Liver (tissue), 8 donors: ENCODE measurements at regions not wholly inside any gene's neighbourhood (a gene's known extent, or its start where the extent isn't known, plus 50 kb on each side); places are given as distances from the start of the nearest gene placed in this dataset.

Experiments used
- DNase-seq: peaks from one replicate; pipeline ENCODE4 v3.0.0-alpha.2; 2017; ENCODE audit warnings: low spot score
- H3K27ac ChIP-seq, 2 donors: one replicate each; pipeline ENCODE4 v1.7.0; 2013; ENCODE audit warnings: inconsistent platforms in 2 of 2, low read length in 2 of 2, control low read depth in 1 of 2, low read depth in 1 of 2, mild to moderate bottlenecking in 1 of 2
- H3K27me3 ChIP-seq, 4 donors: one replicate each; pipeline versions ENCODE4 v1.6.1 to v1.7.0; 2013; ENCODE audit warnings: low read length in 3 of 4, inconsistent platforms in 1 of 4, mild to moderate bottlenecking in 1 of 4, moderate library complexity in 1 of 4; ENCODE audit not compliant: control insufficient read depth in 4 of 4, insufficient read depth in 4 of 4
- H3K36me3 ChIP-seq, 4 donors: one replicate each; pipeline versions ENCODE4 v1.6.1 to v1.7.0; 2013; ENCODE audit warnings: low read length in 3 of 4, mild to moderate bottlenecking in 3 of 4, low read depth in 1 of 4, moderate library complexity in 1 of 4; ENCODE audit not compliant: control insufficient read depth in 4 of 4, insufficient read depth in 3 of 4
- H3K4me1 ChIP-seq, 4 donors: one replicate each; pipeline versions ENCODE4 v1.6.1 to v1.7.0; 2013; ENCODE audit warnings: low read length in 3 of 4, mild to moderate bottlenecking in 3 of 4, moderate library complexity in 1 of 4; ENCODE audit not compliant: control insufficient read depth in 4 of 4, insufficient read depth in 4 of 4
- H3K4me3 ChIP-seq, 3 donors: one replicate each; pipeline versions ENCODE4 v1.6.1 to v1.7.0; 2013; ENCODE audit warnings: low read length in 3 of 3, control low read depth in 1 of 3, low read depth in 1 of 3, mild to moderate bottlenecking in 1 of 3
- H3K9ac ChIP-seq, 2 donors: one replicate each; pipeline ENCODE4 v1.7.0; 2013; ENCODE audit warnings: low read length in 2 of 2, mild to moderate bottlenecking in 2 of 2, moderate library complexity in 2 of 2, control low read depth in 1 of 2, low read depth in 1 of 2
- H3K9me3 ChIP-seq, 4 donors: one replicate each; pipeline versions ENCODE4 v1.6.1 to v1.7.0; 2013; ENCODE audit warnings: low read length in 3 of 4; ENCODE audit not compliant: control insufficient read depth in 4 of 4
- EGR1 ChIP-seq, 2 donors: IDR thresholded peaks; 2 replicates each; pipeline ENCODE4 v1.6.1; 2016 to 2018; ENCODE audit warnings: antibody characterized with exemption in 2 of 2, low read depth in 2 of 2
- FOXA1 ChIP-seq: IDR thresholded peaks from 2 replicates; pipeline ENCODE4 v1.6.1; 2016; ENCODE audit warnings: antibody characterized with exemption
- FOXA2 ChIP-seq: IDR thresholded peaks from 2 replicates; pipeline ENCODE4 v1.6.1; 2016; ENCODE audit warnings: antibody characterized with exemption
- GABPA ChIP-seq, 2 donors: IDR thresholded peaks in 1 of 2; conservative IDR thresholded peaks in 1 of 2; 2 replicates each; pipeline ENCODE4 v1.6.1; 2016; ENCODE audit warnings: antibody characterized with exemption in 2 of 2, mild to moderate bottlenecking in 1 of 2, moderate library complexity in 1 of 2
- HNF4A ChIP-seq, 2 donors: conservative IDR thresholded peaks; 2 replicates each; pipeline ENCODE4 v1.6.1; 2016; ENCODE audit warnings: antibody characterized with exemption in 2 of 2, mild to moderate bottlenecking in 2 of 2
- JUND ChIP-seq, 2 donors: IDR thresholded peaks; 2 replicates each; pipeline ENCODE4 v1.6.1; 2016; ENCODE audit warnings: antibody characterized with exemption in 2 of 2
- NR2F2 ChIP-seq: IDR thresholded peaks from 2 replicates; pipeline ENCODE4 v1.6.1; 2016; ENCODE audit warnings: antibody characterized with exemption
- RAD21 ChIP-seq, 2 donors: IDR thresholded peaks; 2 replicates each; pipeline ENCODE4 v1.6.1; 2016; ENCODE audit warnings: antibody characterized with exemption in 2 of 2, mild to moderate bottlenecking in 2 of 2
- RXRA ChIP-seq, 2 donors: IDR thresholded peaks; 2 replicates each; pipeline ENCODE4 v1.6.1; 2017 to 2018; ENCODE audit warnings: antibody characterized with exemption in 2 of 2, mild to moderate bottlenecking in 1 of 2
- SP1 ChIP-seq: IDR thresholded peaks from 2 replicates; pipeline ENCODE4 v1.6.1; 2018; ENCODE audit warnings: antibody characterized with exemption, mild to moderate bottlenecking
- TAF1 ChIP-seq: conservative IDR thresholded peaks from 2 replicates; pipeline ENCODE4 v1.6.1; 2016; ENCODE audit warnings: antibody characterized with exemption, mild to moderate bottlenecking
- YY1 ChIP-seq: IDR thresholded peaks from 2 replicates; pipeline ENCODE4 v1.6.1; 2016; ENCODE audit warnings: antibody characterized with exemption, mild to moderate bottlenecking
- WGBS: extraction: QIAGEN DNeasy Blood & Tissue Kit; methylation state at CpG from one replicate; pipeline ENCODE4 v1.1.7; 2013; 5-methylcytosine and 5-hydroxymethylcytosine counted together
- TF ChIP-seq, protein P1 (sequence below): IDR thresholded peaks from 2 replicates; pipeline ENCODE4 v1.6.1; 2016; ENCODE audit warnings: antibody characterized with exemption
- TF ChIP-seq, protein P2 (sequence below): IDR thresholded peaks from 2 replicates; pipeline ENCODE4 v1.6.1; 2016; ENCODE audit warnings: antibody characterized with exemption
- TF ChIP-seq, protein P3 (sequence below): IDR thresholded peaks from 2 replicates; pipeline ENCODE4 v1.6.1; 2016; ENCODE audit warnings: antibody characterized with exemption
- TF ChIP-seq, protein P4 (sequence below): fragments of 150-350 bp; IDR thresholded peaks from 2 replicates; pipeline ENCODE4 v1.5.1; 2017; ENCODE audit warnings: improper control_type of control experiment, low read depth, low read length; ENCODE audit not compliant: missing input control
- donor health status: healthy.
- donor health status: healthy.
- donor health status: healthy.
- donor health status: healthy.
- donor health status: healthy.

DNA sequence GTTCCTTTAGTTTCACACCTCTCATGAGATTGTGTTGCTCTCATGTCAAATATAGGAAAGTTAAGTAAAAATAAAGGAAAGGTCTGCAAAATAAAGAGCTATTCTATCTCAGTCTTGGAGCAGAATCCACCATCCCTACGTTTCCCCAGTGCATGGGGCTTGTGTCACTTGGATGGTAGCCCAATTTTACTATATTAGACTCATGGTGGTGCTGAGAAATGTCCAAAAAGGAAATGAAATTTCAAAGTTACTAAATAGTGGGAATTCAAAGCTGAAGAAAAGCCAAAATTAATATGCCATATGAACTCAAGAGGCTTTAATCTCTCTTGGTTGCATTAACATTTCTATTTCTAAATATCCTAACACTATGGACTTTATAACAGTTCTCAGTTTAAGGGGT, 1283.3 kb upstream of the GJE1 start (continued):
- TF ChIP-seq, protein P1, sequence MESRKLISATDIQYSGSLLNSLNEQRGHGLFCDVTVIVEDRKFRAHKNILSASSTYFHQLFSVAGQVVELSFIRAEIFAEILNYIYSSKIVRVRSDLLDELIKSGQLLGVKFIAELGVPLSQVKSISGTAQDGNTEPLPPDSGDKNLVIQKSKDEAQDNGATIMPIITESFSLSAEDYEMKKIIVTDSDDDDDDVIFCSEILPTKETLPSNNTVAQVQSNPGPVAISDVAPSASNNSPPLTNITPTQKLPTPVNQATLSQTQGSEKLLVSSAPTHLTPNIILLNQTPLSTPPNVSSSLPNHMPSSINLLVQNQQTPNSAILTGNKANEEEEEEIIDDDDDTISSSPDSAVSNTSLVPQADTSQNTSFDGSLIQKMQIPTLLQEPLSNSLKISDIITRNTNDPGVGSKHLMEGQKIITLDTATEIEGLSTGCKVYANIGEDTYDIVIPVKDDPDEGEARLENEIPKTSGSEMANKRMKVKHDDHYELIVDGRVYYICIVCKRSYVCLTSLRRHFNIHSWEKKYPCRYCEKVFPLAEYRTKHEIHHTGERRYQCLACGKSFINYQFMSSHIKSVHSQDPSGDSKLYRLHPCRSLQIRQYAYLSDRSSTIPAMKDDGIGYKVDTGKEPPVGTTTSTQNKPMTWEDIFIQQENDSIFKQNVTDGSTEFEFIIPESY, result no peak

DNA sequence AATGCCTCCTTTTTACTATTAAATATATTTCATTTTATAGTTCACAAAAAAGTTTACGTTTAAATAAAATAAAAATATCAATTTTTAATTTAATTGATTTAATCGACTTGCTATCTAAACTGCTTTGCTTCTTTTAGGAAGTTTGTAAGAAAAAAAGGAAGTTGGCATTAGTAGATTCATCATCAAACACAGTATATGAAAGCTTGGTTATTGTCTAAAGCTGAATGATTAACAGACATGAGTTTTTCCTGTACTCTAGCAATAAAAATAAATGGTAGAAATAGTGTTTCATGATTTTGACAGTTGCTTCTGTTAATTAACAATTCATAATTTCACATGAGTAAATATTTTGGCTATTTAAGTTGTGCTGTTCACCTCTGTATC, 1285.5 kb upstream of the GJE1 start:
- no peak for DNase-seq
- Histone ChIP-seq H3K4me1 (no peaks in the 10 kb centered on the region), H3K27me3 (no peaks in the 10 kb centered on the region), H3K4me3 (no peak overlapping the region), H3K36me3 (no peaks in the 10 kb centered on the region), H3K27ac (no peak overlapping the region), H3K9me3 (no peaks in the 10 kb centered on the region), H3K9ac (no peak overlapping the region)
- WGBS, result 56% methylated on average over 2 of the region's 2 CpGs
- no peak for TF ChIP-seq FOXA2
- TF ChIP-seq, protein P2, sequence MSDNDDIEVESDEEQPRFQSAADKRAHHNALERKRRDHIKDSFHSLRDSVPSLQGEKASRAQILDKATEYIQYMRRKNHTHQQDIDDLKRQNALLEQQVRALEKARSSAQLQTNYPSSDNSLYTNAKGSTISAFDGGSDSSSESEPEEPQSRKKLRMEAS, result no peak
- TF ChIP-seq GABPA (IDR thresholded peaks at IDR 0.05 in 1 of 2, conservative IDR thresholded peaks at IDR 0.05 in 1 of 2), result no peak
- TF ChIP-seq, protein P3, sequence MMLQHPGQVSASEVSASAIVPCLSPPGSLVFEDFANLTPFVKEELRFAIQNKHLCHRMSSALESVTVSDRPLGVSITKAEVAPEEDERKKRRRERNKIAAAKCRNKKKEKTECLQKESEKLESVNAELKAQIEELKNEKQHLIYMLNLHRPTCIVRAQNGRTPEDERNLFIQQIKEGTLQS, result no peak
- no peak for TF ChIP-seq JUND (IDR thresholded peaks at IDR 0.05)
- no peak for TF ChIP-seq YY1
- TF ChIP-seq RXRA (IDR thresholded peaks at IDR 0.05), result no peak
- no peak for TF ChIP-seq TAF1
- TF ChIP-seq HNF4A (conservative IDR thresholded peaks at IDR 0.05), result no peak
- TF ChIP-seq SP1, result no peak
- TF ChIP-seq RAD21 (IDR thresholded peaks at IDR 0.05), result no peak
- TF ChIP-seq NR2F2, result no peak
- TF ChIP-seq, protein P1, result no peak

DNA sequence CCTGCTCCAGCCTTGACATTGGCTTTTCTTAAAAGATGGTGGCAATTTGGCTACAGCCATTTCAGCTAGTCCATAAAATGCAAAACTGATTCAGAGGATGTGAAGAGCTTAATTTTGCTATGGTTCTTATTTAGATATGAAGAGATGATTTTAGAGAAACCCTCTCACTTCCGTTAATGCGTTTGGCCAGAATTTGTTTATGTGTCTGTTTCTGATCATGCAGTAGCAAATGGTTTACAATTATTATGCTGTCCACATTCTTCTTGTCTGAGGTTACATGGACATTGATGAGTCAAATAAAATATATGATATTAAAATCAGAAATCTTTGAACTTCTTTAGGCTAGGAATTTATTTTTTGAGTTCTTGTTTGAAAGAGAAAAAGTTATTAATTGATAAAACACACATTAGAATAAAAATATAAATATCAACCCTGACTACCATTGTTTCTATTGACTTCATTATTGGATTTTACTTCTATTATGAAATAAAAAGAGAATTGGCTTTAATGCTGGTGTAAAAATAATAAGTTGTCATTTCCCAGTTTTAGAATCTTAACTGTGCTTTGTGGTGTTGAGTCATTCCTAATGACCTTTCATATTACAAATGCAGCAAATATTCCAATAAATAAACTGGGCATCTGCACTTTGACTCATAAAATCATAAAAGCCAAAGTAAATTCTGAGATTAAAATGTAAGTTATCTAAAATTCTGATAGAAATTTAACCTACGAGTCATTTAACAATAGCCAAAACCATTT, 1286.0 kb upstream of the GJE1 start:
- Histone ChIP-seq H3K27me3 (no peaks in the 10 kb centered on the region), H3K36me3 (no peaks in the 10 kb centered on the region), H3K9me3 (no peaks in the 10 kb centered on the region), H3K4me1 (no peaks in the 10 kb centered on the region), H3K27ac (no peak overlapping the region), H3K4me3 (no peak overlapping the region), H3K9ac (no peak overlapping the region)
- 79% methylated on average over 3 of the region's 3 CpGs for WGBS
- TF ChIP-seq GABPA (IDR thresholded peaks at IDR 0.05 in 1 of 2, conservative IDR thresholded peaks at IDR 0.05 in 1 of 2), result no peak
- TF ChIP-seq, protein P1, result no peak
- TF ChIP-seq FOXA1, result no peak
- no peak for TF ChIP-seq SP1
- TF ChIP-seq, protein P2, result no peak
- TF ChIP-seq EGR1 (IDR thresholded peaks at IDR 0.05; ENCODE audit: low read depth in 2 of 2), result no peak
- TF ChIP-seq JUND (IDR thresholded peaks at IDR 0.05), result no peak
- TF ChIP-seq, protein P4, sequence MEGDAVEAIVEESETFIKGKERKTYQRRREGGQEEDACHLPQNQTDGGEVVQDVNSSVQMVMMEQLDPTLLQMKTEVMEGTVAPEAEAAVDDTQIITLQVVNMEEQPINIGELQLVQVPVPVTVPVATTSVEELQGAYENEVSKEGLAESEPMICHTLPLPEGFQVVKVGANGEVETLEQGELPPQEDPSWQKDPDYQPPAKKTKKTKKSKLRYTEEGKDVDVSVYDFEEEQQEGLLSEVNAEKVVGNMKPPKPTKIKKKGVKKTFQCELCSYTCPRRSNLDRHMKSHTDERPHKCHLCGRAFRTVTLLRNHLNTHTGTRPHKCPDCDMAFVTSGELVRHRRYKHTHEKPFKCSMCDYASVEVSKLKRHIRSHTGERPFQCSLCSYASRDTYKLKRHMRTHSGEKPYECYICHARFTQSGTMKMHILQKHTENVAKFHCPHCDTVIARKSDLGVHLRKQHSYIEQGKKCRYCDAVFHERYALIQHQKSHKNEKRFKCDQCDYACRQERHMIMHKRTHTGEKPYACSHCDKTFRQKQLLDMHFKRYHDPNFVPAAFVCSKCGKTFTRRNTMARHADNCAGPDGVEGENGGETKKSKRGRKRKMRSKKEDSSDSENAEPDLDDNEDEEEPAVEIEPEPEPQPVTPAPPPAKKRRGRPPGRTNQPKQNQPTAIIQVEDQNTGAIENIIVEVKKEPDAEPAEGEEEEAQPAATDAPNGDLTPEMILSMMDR, result no peak
- TF ChIP-seq TAF1, result no peak
- TF ChIP-seq RAD21 (IDR thresholded peaks at IDR 0.05), result no peak
- no peak for DNase-seq
